Fibroblast of lung (primary cell): ENCODE measurements at regions not wholly inside any gene's neighbourhood (a gene's known extent, or its start where the extent isn't known, plus 50 kb on each side); places are given as distances from the start of the nearest gene placed in this dataset.

Source experiments
- DNase-seq, 2 donors: peaks; one replicate each; pipeline versions ENCODE4 v3.0.0 to v3.0.0-alpha.2; 2010; ENCODE audit warnings: low read depth in 2 of 2
- H2AFZ ChIP-seq: 2 replicates; pipeline ENCODE4 v1.5.1; 2012; ENCODE audit warnings: low read length, control low read depth, inconsistent platforms
- H3K27ac ChIP-seq: 2 replicates; pipeline ENCODE4 v1.5.1; 2011; ENCODE audit warnings: low read length, control low read depth; ENCODE audit not compliant: insufficient read depth
- H3K27me3 ChIP-seq: 2 replicates; pipeline ENCODE4 v1.5.1; 2011; ENCODE audit warnings: mild to moderate bottlenecking, low read length; ENCODE audit not compliant: control insufficient read depth, insufficient read depth
- H3K36me3 ChIP-seq: 2 replicates; pipeline ENCODE4 v1.5.1; 2011; ENCODE audit warnings: low read length; ENCODE audit not compliant: control insufficient read depth, insufficient read depth
- H3K4me1 ChIP-seq: 2 replicates; pipeline ENCODE4 v1.5.1; 2011; ENCODE audit warnings: low read length; ENCODE audit not compliant: control insufficient read depth, insufficient read depth; ENCODE audit errors: extremely low read depth
- H3K4me2 ChIP-seq: 2 replicates; pipeline ENCODE4 v1.5.1; 2011; ENCODE audit warnings: low read length, control low read depth; ENCODE audit not compliant: insufficient read depth; ENCODE audit errors: extremely low read depth
- H3K4me3 ChIP-seq, 4 experiments: fragments of 200-600 bp in 1 of 4; sonication (generic) in 1 of 4; replicated peaks in 1 of 4; 2 replicates each; pipeline ENCODE4 v1.5.1; 2011 to 2016; ENCODE audit warnings: low read length in 4 of 4, low read depth in 3 of 4, mild to moderate bottlenecking in 3 of 4, control low read depth in 2 of 4, inconsistent platforms in 1 of 4, mixed read lengths in 1 of 4; ENCODE audit not compliant: insufficient read depth in 1 of 4; ENCODE audit errors: control extremely low read depth in 1 of 4
- H3K79me2 ChIP-seq: 2 replicates; pipeline ENCODE4 v1.5.1; 2012; ENCODE audit warnings: mild to moderate bottlenecking, low read length, inconsistent platforms; ENCODE audit not compliant: control insufficient read depth, insufficient read depth
- H3K9ac ChIP-seq: 2 replicates; pipeline ENCODE4 v1.5.1; 2011; ENCODE audit warnings: mild to moderate bottlenecking, low read length, control low read depth; ENCODE audit not compliant: insufficient read depth
- H3K9me3 ChIP-seq: 2 replicates; pipeline ENCODE4 v1.5.1; 2012; ENCODE audit warnings: low read depth, low read length; ENCODE audit not compliant: control insufficient read depth, insufficient read depth
- H4K20me1 ChIP-seq: 2 replicates; pipeline ENCODE4 v1.5.1; 2011; ENCODE audit warnings: low read length; ENCODE audit not compliant: control insufficient read depth, insufficient read depth; ENCODE audit errors: extremely low read depth
- EZH2 ChIP-seq: IDR thresholded peaks from 2 replicates; pipeline ENCODE4 v1.5.1; 2012; ENCODE audit warnings: low read length, control low read depth, mild to moderate bottlenecking; ENCODE audit errors: missing control alignments
- TF ChIP-seq, protein P1 (sequence below), 2 donors: IDR thresholded peaks in 1 of 2; conservative IDR thresholded peaks in 1 of 2; 1 replicate in 1 of 2; 2 replicates in 1 of 2; pipeline ENCODE4 v1.5.1; 2011 to 2012; ENCODE audit warnings: low read length in 2 of 2, control low read depth in 1 of 2, inconsistent platforms in 1 of 2, low read depth in 1 of 2, mild to moderate bottlenecking in 1 of 2

DNA sequence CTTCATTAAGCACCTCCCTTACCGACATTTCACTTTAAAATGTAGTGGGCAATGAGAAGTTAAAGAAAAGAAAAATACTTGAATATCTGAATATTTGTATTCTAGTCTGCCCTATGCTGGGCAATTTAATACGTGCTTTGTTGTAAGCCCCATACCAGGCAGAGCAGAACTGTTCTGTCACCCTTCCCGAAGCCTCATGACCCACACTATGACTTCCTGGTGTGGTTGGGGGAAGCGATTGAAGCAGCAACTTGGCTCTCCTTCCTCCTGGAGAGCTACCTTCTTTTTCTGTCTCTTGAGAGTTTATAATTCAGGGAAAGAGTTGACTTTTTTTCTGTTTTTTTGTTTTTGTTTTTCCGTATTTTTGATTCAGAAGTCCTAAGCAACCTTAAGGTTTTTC, 243.7 kb downstream of the INHBA start:
- H3K4me2 ChIP-seq = no peak overlapping the region
- no peaks in the 10 kb centered on the region for H3K36me3 ChIP-seq
- H3K9me3 ChIP-seq = no peaks in the 10 kb centered on the region
- H3K9ac ChIP-seq = no peak overlapping the region
- H3K4me1 ChIP-seq = no peaks in the 10 kb centered on the region
- H4K20me1 ChIP-seq = no peaks in the 10 kb centered on the region
- no peak overlapping the region for H3K27ac ChIP-seq
- no peaks in the 10 kb centered on the region for H3K79me2 ChIP-seq
- no peak overlapping the region for H2AFZ ChIP-seq
- no peak for TF ChIP-seq EZH2
- TF ChIP-seq, protein P1, sequence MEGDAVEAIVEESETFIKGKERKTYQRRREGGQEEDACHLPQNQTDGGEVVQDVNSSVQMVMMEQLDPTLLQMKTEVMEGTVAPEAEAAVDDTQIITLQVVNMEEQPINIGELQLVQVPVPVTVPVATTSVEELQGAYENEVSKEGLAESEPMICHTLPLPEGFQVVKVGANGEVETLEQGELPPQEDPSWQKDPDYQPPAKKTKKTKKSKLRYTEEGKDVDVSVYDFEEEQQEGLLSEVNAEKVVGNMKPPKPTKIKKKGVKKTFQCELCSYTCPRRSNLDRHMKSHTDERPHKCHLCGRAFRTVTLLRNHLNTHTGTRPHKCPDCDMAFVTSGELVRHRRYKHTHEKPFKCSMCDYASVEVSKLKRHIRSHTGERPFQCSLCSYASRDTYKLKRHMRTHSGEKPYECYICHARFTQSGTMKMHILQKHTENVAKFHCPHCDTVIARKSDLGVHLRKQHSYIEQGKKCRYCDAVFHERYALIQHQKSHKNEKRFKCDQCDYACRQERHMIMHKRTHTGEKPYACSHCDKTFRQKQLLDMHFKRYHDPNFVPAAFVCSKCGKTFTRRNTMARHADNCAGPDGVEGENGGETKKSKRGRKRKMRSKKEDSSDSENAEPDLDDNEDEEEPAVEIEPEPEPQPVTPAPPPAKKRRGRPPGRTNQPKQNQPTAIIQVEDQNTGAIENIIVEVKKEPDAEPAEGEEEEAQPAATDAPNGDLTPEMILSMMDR (conservative IDR thresholded peaks at IDR 0.05 in 1 of 2, IDR thresholded peaks at IDR 0.05 in 1 of 2; ENCODE audit: low read depth in 1 of 2, low read length in 2 of 2) = no peak
- no peaks in the 10 kb centered on the region for H3K27me3 ChIP-seq
- no peak overlapping the region for H3K4me3 ChIP-seq
- DNase-seq = no peak

DNA sequence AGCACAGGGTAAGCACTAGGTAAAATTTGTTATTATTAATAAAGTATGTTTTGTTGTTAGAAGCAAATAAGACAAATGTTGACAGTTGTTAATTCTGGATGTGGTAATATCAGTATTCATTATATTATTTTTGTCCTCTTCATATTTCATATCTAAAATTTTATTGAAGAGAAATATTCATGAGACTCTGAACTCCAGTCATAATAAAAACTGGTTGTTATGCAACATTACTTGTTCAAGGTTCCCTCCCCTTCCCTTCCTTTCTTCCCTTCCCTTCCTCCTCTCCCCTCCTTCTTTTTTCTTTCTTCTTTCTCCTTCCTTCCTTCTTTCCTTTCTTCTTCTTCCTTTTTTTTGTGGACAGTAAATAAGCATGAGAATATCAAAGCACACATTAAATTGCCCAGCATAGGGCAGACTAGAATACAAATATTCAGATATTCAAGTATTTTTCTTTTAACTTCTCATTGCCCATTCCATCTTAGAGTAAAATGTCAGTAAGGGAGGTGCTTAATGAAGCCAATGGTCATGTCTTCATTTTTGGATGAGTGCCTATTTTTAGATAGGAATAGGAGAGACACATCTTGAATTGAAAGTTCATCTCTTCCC, 245.0 kb downstream of the INHBA start:
- TF ChIP-seq EZH2 = no peak
- TF ChIP-seq, protein P1 (conservative IDR thresholded peaks at IDR 0.05 in 1 of 2, IDR thresholded peaks at IDR 0.05 in 1 of 2; ENCODE audit: low read depth in 1 of 2, low read length in 2 of 2) = no peak
- no peaks in the 10 kb centered on the region for H3K27me3 ChIP-seq
- H4K20me1 ChIP-seq = no peaks in the 10 kb centered on the region
- no peaks in the 10 kb centered on the region for H3K9me3 ChIP-seq
- no peak for DNase-seq
- H3K27ac ChIP-seq = no peak overlapping the region
- no peak overlapping the region for H3K4me3 ChIP-seq
- H3K4me1 ChIP-seq = no peaks in the 10 kb centered on the region
- H3K4me2 ChIP-seq = no peak overlapping the region
- H2AFZ ChIP-seq = no peak overlapping the region
- no peaks in the 10 kb centered on the region for H3K79me2 ChIP-seq
- no peaks in the 10 kb centered on the region for H3K36me3 ChIP-seq
- H3K9ac ChIP-seq = no peak overlapping the region

DNA sequence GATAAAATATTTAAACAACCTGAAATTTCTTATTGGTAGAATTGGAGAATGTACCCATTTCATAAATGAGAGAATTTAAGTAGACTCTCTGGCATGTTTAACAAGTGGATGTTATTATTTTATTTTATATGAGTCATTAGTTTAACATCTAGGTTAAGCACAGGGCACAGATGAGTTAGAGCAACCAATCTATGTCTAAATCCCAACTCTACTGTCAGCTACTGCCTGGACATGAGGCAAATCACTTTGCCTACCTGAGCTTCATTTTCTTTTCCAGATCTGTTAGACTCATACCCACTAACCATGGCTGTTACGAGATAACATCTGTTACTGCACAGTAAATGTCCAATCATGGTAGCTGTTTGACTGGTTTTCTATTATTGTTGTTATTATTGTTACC, 251.1 kb downstream of the INHBA start:
- no peaks in the 10 kb centered on the region for H3K79me2 ChIP-seq
- no peak overlapping the region for H3K4me2 ChIP-seq
- no peak overlapping the region for H3K4me3 ChIP-seq
- no peak overlapping the region for H3K27ac ChIP-seq
- H3K9ac ChIP-seq = no peak overlapping the region
- DNase-seq = peak; percentile 8 to 44
- no peaks in the 10 kb centered on the region for H3K36me3 ChIP-seq
- H4K20me1 ChIP-seq = no peaks in the 10 kb centered on the region
- H3K27me3 ChIP-seq = no peaks in the 10 kb centered on the region
- no peak overlapping the region for H2AFZ ChIP-seq
- no peaks in the 10 kb centered on the region for H3K4me1 ChIP-seq
- H3K9me3 ChIP-seq = no peaks in the 10 kb centered on the region
- TF ChIP-seq EZH2 = no peak
- TF ChIP-seq, protein P1 (conservative IDR thresholded peaks at IDR 0.05 in 1 of 2, IDR thresholded peaks at IDR 0.05 in 1 of 2; ENCODE audit: low read depth in 1 of 2, low read length in 2 of 2) = no peak
